ENCODE measurements at regions not wholly inside any gene's neighbourhood (a gene's known extent, or its start where the extent isn't known, plus 50 kb on each side); places are given as distances from the start of the nearest gene placed in this dataset.

- no peak for TF ChIP-seq POLR2AphosphoS5 (IDR thresholded peaks at IDR 0.05; ENCODE audit: low read depth, low read length)
- no peak for TF ChIP-seq TAF1 (IDR thresholded peaks at IDR 0.05; ENCODE audit: borderline replicate concordance, low read depth, low read length)
These were observed 115.6 kb upstream of the KLF14 start for GRCh38 chr7:130849604-130850003.

Measured in GM12892 (cell line).